DMS153 treated with DMSO at 0.1 percent for 48 hours (cell line): ENCODE measurements at regions not wholly inside any gene's neighbourhood (a gene's known extent, or its start where the extent isn't known, plus 50 kb on each side); places are given as distances from the start of the nearest gene placed in this dataset.

Experiments used
- DNase-seq: peaks from one replicate; lab custom pipeline; 2025; ENCODE audit not compliant: unreplicated experiment; lab: John Stamatoyannopoulos, UW

DNA sequence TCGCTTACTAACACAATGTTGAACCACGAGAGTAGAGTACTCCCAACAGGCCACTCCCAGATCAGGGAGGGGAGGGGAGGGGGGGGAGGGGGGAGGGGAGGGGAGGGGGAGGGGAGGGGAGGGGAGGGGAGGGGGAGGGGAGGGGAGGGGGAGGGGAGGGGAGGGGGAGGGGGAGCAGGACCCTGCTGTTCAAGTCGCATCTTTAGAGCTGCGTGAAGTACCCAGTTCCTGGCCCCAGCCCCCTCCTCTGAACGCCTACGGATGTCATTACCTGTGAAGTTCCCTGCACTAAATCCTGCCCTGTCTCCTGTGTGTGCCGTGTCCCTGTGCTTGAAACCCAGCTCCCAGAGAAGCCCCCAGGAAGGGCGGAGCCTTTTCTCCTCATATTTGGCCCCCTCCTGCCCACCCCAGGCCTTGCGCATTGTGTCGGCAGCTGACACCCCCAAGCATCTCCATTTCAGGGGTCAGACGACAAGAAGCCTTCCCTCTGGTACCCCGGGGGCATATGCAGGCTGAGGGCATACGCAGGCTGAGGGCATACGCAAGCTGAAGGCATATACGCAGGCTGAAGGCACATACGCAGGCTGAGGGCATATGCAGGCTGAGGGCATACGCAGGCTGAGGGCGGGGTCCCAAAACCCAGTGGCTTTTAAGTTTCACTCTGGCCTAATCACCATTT lies 330.2 kb downstream of the C16orf95 start:
- no peak for DNase-seq

DNA sequence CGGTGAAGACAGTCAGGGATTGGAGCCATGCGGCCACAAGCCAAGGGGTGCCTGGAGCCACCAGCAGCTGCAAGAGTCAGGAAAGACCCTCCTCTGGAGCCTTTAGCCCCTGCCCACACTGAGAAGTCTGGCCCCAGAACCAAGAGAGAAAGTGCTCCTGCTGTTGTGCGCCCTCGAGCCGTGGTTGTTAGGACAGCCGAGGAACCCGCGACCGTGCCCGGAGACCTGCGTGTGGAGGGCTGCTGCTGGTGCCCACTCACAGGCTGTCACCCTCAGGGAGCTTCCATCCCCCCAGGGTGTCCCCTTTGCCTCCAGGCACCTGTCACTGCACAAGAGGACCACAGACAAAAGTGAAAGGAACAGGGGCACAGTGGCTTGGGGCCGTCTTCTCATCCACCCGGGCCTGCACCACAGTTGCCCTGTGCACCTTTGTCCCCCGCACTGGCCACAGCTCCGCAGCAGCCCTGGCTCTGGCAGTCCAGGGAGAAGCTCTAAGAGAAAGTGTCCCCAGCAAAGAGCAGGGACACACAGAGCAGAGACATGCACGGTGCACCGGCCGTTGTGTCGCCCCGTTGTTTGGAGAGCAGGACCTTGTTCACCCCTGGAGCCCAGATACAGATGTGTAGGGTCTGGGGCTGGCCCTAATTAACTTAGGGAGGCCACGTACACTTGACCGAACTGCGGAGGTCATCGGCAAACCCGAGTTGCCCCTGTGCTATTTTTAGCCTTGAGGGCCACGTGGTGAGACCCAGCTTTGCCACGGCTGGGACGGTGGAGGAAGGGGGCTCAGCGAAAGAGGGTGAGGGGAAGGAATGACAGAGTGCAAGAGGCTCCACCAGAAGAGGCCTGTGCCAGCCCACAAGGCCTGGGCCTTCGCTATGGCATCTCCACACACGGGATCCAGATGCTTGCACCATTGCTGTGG lies 329.2 kb downstream of the C16orf95 start:
- DNase-seq = no peak

DNA sequence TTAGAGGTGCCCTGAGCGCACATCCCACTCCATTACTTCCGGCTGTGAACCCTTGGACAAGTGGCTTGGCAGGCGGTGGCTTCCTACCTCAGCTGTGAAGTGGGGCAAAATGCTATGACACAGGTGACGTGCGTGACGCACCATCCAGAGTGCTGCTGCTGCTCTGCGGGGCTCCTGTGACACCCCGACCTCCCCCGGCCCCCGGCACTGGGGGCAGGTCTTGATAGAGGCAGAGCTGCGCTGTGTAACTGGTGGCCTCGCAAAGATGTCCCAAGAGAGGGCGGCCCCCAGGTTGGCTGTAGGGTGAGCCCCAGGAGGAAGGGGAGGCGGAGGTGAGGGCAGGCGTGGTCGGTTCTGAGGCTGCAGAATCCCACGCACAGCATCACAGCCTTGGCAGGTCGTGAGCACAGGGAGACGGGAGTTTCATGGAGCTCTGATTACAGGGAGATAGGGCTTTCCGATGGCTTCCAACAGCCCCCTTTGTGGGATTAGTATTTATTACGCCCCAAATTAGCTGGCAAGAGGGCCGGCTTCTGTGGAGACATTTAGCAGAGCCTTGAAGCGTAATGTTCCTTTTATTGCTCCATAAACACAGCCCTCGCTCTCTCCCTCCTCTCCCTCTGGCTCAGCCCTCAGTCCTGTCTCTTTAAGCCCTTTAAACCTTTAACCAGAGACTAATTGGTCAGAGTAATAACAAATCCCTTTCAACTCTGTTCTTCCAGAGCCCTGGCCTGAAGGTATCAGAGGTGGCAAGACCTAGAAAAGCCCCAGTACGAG lies 328.1 kb downstream of the C16orf95 start:
- DNase-seq = no peak

DNA sequence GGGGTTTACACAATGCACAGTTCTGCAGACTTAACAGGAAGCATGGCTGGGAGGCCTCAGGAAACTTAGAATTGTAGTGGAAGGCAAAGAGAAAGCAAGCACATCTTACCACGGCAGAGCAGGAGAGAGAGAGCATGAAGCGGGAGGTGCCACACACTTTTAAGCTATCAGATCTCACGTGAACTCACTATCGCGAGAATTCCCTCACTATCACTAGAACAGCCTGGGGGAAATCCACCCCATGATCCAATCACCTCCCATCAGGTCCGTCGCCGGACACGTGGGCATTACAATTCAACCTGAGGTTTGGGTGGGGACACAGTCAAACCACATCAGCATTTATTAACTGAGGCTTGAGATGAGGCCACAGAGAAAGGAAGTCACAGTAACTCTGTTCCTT lies 326.7 kb downstream of the C16orf95 start:
- DNase-seq = no peak

DNA sequence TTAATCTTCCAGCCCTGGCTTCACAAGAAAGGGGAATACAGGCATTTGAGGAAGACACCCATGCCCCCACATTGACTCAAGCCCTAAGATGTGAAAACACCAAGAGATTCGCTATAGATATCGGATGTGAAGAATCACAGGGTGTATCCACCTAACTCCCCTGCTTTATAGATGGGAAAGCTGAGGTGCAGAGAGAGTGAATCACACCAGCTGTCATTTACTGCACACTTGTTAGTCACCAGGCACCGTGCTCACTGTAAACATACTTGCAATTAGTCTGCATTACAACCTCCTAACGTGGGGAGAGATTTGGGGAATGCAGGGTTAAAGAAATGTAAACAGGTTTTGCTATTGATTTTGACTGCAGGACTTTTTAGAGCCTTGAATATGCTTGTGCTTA lies 325.5 kb downstream of the C16orf95 start:
- DNase-seq = no peak

DNA sequence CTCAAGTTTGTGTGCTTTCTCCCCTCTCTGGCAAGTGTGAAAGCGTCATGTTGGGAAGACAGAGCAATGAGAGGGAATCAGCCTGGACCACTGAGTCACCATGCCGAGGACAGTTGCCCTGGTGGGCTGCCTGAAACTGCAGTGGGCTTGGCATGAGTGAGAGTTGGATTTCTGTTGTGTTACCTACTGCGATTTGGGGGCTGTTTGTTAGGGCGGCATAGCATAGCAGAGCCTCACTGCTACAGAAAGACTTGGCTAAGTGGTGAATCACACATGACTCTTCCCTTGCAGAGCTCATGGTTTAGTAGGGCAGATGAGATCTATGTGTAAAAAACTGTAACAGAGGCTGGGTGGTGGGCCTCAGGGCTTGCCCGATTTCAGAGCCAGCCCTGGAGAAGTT lies 324.6 kb downstream of the C16orf95 start:
- DNase-seq = no peak

DNA sequence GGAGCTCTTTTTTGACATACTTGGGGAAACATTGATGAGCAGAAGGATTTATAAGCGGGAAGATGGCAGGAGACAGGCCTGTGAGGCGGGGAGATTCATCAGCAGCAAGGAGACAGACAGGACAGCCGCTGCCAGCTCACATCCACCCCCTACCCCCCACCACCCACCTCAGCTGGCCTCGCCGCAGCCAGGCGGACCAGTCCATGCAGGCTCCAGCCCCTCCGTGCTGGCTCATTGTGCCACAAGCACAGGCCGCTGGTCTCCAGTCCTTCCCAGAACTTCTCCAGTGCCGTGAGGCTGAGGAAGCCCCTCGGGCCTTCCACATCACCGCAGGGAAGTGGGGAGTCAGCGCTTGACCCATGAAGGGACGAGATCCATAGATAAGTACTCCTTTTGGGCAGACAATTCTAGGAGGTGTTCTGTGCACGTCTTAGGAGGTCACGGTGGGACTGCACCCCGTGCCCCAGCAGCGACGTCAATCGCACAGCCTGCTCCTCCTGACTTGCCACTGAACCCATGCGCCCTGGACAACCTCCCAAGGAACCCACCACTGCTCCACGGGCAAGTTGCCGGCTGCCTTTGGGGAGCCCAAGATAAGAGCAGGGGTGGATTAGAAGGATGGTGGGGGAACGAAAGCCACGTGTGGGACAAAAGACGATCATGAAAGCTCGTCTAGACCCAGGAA lies 323.6 kb downstream of the C16orf95 start:
- no peak for DNase-seq

DNA sequence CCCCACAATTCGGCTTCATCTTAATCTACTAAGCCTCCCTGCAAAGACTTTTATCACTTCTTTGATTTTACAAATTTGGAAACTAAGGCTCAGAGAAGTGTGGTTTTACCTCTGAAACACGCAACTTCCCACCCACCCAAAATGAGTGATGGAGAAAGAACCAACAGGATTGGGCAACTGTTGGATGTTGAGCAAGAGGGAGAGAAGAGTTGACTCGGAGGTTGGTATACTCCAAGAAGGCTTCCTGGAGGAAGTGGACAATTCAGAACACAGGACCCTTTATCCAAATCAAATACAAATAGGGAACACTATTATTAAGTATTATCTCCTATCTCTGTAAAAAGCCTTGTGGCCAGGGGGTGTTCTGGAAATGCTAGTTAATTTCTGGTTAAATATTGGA lies 323.0 kb downstream of the C16orf95 start:
- DNase-seq = no peak

DNA sequence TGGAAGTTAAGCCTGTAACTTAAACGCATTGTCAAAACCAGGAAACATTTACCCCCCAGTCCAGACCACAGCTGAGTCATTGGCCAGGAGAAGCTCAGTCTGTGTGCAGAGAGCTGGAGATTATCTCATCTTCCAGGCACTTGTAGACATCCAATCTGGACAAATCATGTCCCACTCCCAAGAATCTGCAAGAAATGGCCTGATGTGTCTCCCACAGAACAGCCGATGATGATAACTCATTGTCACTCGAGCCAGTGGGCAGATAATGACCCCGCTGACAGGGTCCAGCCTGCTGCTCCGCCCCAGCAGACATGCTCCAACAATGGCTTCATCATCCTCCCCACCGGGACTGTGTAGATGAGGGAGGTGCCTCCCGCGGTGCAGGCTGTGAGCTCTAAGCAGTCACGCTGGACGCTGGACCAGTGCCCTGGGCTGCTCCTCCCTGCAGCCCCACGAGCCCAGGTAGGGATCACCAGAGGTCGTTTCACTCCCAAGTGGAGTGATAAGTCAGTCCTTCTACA lies 322.5 kb downstream of the C16orf95 start:
- DNase-seq = no peak

DNA sequence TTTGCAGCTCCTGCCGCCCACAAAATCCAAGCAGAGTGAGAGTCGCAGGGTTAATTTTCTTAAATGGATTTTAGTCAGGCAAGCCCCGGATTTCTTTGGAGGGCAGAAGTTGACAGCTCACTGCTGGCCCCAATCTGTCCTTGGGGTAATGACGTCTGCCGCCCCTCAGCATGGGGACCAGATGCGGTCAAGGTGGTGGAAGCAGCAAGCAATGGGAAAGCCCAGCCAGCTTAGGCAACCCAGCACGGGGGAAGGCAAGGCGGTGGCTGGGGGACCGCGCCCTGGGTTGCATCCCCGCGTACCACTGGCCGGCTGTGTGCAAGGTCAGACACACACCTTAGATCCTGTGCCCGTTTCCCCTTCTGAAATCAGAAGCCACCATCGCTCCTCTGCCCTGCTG lies 321.7 kb downstream of the C16orf95 start:
- no peak for DNase-seq

DNA sequence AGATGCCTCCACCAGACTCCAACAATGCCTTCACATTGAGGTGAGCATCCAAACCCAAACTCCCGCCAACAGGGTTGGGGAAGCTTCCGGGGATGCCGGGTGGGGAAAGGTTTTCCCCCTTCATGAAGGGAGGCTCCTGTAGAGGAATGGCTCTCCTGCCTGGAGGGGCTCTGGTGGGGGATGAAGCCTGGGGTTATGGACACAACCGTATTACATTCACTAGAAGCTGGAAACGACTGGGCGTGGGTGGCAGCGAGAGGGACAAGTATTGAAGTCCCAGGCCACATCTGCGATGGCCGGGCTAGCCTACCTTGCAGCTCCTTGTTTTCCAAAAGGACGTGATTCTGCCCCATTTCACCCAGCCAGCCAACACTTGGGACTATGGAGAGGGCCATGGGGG lies 321.1 kb downstream of the C16orf95 start:
- no peak for DNase-seq

DNA sequence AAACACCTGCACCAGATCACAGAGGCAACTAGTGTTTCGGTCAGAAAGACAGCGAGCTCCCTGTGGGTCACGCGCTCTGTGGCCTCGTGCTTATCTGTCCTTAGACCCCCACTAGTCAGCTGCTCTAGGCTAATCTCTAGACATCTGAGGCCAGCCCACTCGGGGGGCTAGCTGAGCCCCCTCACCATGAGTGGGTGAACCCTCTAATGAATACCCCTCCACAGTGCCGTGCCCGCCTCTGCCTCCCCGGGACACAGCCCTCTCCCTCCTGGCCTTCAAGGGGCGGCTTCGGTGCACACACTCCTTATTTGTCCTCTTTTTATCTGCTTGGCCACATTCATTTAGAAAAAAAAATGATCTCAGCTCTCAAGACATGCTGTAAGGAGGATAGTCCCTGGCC lies 320.1 kb downstream of the C16orf95 start:
- DNase-seq = no peak

DNA sequence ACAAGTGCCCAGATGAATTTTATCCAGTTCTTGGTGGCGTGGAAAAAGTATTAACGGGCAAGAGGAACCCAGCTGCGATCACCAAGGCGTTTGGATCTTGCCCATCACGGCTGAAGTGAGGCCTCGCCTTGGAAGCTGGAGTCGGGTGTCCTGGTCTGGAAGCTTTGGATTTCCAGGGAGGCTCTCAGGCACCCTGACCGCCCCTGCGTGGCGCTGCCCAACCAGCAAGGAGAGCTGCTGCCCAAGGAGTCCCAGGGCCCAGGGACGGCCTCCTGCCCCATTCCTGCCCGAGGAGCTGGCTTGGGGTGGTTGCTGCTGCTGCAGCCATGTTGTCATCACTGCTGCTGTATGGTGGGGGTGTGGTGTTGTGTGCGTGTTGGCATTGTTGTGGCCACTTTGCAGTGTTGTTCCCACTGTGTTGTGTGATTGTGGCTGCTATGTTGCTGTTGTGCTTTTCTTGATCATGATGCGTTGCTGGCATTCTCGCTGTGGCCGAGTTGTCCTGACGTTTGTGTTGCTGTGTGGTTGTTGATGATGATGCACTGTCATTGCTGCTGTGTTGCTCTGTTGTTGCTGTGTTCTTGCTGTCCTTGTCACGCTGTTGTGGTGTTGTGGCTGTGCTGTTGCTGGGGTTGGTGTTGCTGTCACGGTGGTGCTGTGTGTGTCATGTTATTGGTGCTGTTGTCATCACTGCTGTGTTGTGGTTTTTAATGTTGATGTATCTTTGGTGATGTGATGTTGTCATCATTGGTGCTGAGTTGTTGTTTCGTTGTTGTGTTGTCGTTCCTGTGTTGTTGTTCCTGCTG lies 318.8 kb downstream of the C16orf95 start:
- DNase-seq = no peak

DNA sequence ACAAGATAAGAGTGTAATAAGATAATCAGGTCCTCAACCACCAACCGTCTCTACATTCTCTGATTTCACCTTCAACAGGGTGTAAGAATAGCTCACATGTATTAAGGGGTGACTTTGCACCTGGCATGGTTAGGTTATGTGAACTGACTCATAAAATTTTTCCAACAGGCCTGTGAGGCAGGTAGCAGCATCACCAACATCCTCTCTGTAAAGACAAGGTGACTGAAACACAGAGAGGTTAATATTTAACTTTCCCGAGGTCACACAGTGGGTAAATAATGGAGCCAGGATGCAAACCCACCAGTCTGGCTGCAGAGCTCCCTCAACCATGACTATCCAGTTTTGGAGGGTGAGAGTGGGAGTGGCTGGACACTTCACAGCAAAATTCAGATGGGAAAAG lies 317.2 kb downstream of the C16orf95 start:
- DNase-seq = no peak

DNA sequence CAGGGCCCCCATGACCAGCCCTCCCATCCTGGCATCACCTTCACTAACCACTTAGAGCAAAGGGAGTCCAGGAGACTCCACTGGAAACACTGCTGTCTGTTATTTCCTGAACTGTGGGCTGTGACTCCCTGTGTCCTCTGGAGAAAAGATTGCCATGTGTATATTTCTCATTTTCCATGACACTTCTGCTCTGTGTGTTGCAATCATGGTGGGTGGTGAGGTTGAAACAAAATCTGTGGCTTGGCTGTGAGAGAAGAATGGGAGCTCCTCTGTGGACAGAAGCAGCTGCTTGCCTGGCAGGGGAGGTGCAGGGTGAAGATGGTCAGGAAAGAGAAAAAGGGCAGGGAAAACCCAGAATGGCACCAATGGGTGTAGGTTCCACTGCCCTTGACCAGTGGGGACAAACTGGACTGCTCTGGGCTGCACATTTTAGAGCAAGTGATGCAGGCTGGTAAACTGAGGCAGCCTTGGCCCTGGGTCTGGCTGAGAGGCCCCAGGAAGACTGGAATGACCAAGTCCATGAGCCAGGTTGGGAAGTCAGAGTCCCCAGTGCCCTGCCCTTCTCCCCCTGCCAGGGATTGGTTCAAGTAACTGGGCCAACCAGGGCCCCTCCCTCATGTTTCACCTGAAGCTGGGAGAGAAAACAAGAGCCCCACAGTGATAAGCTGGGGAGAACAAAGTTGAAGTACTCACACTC lies 314.3 kb downstream of the C16orf95 start:
- DNase-seq = no peak

DNA sequence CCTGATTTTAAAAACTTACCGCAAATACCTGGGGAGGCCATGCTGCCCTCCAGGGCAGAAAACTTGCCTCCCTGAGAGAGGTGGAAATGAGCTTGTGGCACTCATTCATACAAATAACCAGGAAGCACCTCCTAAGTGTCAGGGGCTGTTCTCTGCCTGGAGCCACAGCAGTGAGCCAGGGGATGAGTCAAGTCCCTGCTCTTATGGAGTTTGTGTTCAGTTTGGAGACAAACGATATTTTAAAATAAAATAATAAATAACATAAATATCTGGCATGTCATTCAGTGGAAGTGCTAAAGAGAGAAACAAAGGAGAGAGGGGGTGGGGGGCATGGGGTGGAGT lies 313.8 kb downstream of the C16orf95 start:
- DNase-seq = no peak

DNA sequence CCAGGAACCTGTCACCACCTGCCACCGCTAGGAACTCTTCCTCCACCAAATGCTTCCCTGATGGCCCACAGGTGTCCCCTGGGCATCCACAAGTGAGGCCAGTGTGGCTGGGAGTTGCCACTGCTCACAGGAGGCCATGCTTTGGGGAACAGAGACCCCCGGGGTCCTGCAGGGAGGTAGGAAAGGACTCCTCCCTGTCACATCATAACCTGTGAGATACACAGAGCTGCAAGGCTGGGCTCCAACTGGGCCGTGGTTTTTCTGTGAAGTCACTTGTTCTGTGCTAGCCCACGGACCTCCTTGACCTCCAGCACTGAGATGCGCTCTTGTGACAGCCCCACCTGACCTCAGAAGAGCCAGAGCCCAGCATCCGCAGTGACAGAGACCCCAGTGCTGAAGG lies 311.2 kb downstream of the C16orf95 start:
- DNase-seq = no peak

DNA sequence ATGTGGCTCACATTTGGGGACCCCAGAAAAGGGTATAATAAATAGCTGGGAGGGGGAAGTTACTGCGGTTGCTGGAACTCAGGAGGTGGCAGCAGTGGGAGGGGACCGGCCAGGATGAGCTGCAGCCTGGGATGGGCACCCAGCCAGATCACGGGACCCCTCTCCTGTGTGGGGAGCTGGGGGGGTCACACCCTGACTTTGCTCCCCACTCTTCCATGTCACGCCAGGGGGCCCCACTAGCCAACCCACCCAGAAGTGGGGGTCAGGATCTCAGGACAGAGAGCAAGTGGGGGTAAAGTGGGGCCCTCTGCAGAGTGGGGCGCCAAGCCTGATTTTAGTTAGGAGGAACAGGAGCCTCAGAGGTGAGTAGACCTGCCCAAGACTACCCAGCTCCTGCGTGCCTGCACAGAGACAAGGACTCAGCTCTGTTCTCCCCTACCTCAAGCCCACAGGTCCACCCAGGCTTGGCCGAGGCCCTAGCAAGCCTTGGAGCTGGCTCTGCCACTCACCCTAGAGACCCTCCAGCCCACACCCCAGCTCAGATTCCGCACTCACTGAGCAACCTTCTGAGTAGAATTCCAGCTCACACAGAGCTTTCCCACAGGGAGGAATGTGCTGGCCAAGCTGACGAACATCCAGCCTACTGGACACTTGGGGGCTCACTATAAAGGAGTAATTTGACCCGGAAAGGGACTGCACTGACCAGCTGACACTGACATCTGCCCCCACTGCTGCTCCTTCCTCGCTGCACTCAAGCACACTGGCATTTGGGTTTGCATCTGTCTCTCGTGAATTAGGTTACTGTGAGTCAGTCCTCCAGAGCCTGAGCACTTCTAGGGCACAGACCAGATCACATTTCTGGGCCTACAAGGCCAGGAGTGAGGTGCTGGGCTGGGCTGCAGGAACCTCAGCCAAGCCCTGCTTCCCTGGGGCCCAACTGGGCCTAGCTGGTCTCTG lies 310.1 kb downstream of the C16orf95 start:
- DNase-seq = no peak
